ENCODE measurements at regions not wholly inside any gene's neighbourhood (a gene's known extent, or its start where the extent isn't known, plus 50 kb on each side); places are given as distances from the start of the nearest gene placed in this dataset.

DNA sequence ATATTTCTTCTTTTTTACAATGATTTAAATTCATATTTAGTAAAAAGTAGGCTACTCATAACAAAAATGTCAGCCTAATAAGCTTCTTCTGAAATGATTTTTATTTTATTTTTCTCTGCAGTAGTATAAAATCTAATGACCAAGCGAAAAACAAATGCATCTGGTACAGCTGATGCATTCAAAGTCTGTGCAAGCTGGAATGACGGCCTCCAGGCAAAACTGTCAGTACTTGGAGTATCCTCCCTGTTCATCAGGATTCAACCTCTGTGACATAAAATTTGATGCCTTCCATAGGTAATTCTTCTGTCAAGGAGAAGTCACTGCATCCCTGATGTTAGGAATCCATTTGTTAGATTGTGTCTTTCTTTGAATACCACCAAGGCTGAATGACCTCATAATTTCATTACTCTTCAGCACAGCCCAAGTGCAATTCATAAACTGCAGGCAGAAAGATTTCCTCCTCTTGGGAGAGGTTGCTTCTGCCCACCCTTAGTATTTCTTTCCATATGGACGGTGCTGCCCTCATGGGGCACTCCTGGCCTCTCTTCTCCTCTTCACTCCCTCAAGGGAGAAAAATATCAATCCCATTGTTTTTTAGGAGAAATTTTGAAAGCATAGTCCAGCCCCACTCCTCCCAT is 146.4 kb upstream of the STXBP5 start:
- H3K4me3 Mint-ChIP-seq (ENCODE audit: unreplicated experiment) = no peak overlapping the region
- Histone ChIP-seq H3K36me3 (ENCODE audit: insufficient read depth, low read length) (no peaks in the 10 kb centered on the region), H3K4me2 (ENCODE audit: low read length) (no peak overlapping the region), H3K4me1 (ENCODE audit: insufficient read depth, low read length) (no peaks in the 10 kb centered on the region), H3K9me3 (ENCODE audit: insufficient read depth, low read depth, low read length) (no peaks in the 10 kb centered on the region), H4K20me1 (ENCODE audit: insufficient read depth, low read length) (no peaks in the 10 kb centered on the region), H3K27me3 (ENCODE audit: insufficient read depth, low read length) (no peaks in the 10 kb centered on the region), H3K9ac (ENCODE audit: low read length) (no peak overlapping the region), H3K4me3 (ENCODE audit: insufficient read depth, low read depth, low read length) (no peak overlapping the region), H2AFZ (ENCODE audit: low read depth, low read length) (no peak overlapping the region), H3K27ac (ENCODE audit: low read depth, low read length) (no peak overlapping the region), H3K79me2 (ENCODE audit: insufficient read depth, low read length) (no peaks in the 10 kb centered on the region)
- no peaks in the 10 kb centered on the region for H3K36me3 Mint-ChIP-seq (ENCODE audit: low read depth, unreplicated experiment)
- TF ChIP-seq, protein P1, sequence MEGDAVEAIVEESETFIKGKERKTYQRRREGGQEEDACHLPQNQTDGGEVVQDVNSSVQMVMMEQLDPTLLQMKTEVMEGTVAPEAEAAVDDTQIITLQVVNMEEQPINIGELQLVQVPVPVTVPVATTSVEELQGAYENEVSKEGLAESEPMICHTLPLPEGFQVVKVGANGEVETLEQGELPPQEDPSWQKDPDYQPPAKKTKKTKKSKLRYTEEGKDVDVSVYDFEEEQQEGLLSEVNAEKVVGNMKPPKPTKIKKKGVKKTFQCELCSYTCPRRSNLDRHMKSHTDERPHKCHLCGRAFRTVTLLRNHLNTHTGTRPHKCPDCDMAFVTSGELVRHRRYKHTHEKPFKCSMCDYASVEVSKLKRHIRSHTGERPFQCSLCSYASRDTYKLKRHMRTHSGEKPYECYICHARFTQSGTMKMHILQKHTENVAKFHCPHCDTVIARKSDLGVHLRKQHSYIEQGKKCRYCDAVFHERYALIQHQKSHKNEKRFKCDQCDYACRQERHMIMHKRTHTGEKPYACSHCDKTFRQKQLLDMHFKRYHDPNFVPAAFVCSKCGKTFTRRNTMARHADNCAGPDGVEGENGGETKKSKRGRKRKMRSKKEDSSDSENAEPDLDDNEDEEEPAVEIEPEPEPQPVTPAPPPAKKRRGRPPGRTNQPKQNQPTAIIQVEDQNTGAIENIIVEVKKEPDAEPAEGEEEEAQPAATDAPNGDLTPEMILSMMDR (IDR thresholded peaks at IDR 0.05; ENCODE audit: insufficient read depth, low read depth, low read length) = no peak
- TF ChIP-seq EZH2 (IDR thresholded peaks at IDR 0.05; ENCODE audit: insufficient read depth, low read length) = no peak
- H3K4me1 Mint-ChIP-seq (ENCODE audit: low read depth, unreplicated experiment) = no peaks in the 10 kb centered on the region
- FAIRE-seq (no peak), DNase-seq (ENCODE audit: low read depth) (no peak)
- no peaks in the 10 kb centered on the region for H3K27me3 Mint-ChIP-seq (ENCODE audit: low read depth, unreplicated experiment)
- no peaks in the 10 kb centered on the region for H3K9me3 Mint-ChIP-seq (ENCODE audit: unreplicated experiment)
- no peak overlapping the region for H3K27ac Mint-ChIP-seq (ENCODE audit: unreplicated experiment)

DNA sequence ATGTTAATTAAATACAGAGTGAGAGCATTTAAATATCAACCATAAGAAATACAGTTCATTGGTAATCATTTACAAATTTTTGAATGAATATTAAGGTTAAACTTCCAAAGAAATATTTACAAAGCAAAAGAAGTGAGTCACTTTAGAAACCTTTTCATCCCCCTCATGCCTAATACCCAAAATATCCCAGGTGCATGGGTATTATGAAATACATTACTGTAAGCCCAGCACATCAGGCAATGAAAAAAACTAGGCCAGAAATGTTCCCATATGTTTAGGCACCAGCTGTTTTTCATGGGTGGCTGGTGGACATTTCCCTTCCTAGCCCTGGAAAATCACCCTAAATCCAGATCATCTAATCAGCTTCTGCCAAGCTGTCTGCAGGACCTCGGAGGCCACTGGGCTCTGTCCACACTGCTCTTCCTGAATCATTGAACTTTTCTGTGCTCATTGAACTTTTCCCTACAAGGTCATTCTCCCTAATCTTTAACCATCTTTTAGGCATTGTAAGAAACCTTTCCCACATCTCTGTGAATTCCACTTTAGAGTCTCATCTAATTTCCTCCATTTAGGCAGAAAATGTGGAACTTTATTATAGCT is 145.3 kb upstream of the STXBP5 start:
- H3K4me1 Mint-ChIP-seq (ENCODE audit: low read depth, unreplicated experiment) = peaks cover 4% of the 10 kb centered on the region
- no peak for TF ChIP-seq EZH2 (IDR thresholded peaks at IDR 0.05; ENCODE audit: insufficient read depth, low read length)
- TF ChIP-seq, protein P1 (IDR thresholded peaks at IDR 0.05; ENCODE audit: insufficient read depth, low read depth, low read length) = no peak
- H3K27ac Mint-ChIP-seq (ENCODE audit: unreplicated experiment) = no peak overlapping the region
- Histone ChIP-seq H3K9ac (ENCODE audit: low read length) (no peak overlapping the region), H3K4me3 (ENCODE audit: insufficient read depth, low read depth, low read length) (no peak overlapping the region), H3K9me3 (ENCODE audit: insufficient read depth, low read depth, low read length) (no peaks in the 10 kb centered on the region), H4K20me1 (ENCODE audit: insufficient read depth, low read length) (no peaks in the 10 kb centered on the region), H3K36me3 (ENCODE audit: insufficient read depth, low read length) (no peaks in the 10 kb centered on the region), H3K27ac (ENCODE audit: low read depth, low read length) (no peak overlapping the region), H3K4me1 (ENCODE audit: insufficient read depth, low read length) (peaks cover 8% of the 10 kb centered on the region), H2AFZ (ENCODE audit: low read depth, low read length) (no peak overlapping the region), H3K27me3 (ENCODE audit: insufficient read depth, low read length) (no peaks in the 10 kb centered on the region), H3K4me2 (ENCODE audit: low read length) (no peak overlapping the region), H3K79me2 (ENCODE audit: insufficient read depth, low read length) (no peaks in the 10 kb centered on the region)
- no peak overlapping the region for H3K4me3 Mint-ChIP-seq (ENCODE audit: unreplicated experiment)
- DNase-seq (ENCODE audit: low read depth) = no peak
- no peaks in the 10 kb centered on the region for H3K9me3 Mint-ChIP-seq (ENCODE audit: unreplicated experiment)
- no peaks in the 10 kb centered on the region for H3K36me3 Mint-ChIP-seq (ENCODE audit: low read depth, unreplicated experiment)
- FAIRE-seq = no peak
- no peaks in the 10 kb centered on the region for H3K27me3 Mint-ChIP-seq (ENCODE audit: low read depth, unreplicated experiment)

DNA sequence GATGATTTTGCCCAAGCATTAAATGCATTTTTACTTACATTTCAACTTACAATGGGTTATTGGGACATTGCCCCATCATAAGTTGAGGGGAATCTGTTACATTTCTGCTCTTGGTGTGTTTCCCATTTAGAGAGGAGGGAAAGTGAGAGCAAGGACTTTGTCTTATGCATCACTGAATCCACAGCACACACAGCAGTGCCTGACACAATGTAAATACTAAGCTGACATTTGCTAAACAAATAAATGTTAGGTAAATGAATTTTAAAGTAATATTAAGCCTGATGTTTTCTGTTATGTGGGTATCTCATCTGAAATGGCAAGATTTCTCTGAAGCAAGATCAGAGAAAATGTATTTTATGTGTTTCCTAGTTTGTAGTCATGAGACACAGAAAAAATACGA is 143.6 kb upstream of the STXBP5 start:
- no peak overlapping the region for H3K4me2 ChIP-seq (ENCODE audit: low read length)
- no peak overlapping the region for H3K4me3 Mint-ChIP-seq (ENCODE audit: unreplicated experiment)

More for the DNA sequence above, 143.6 kb upstream of the STXBP5 start:
- H3K9me3 ChIP-seq (ENCODE audit: insufficient read depth, low read depth, low read length) = no peaks in the 10 kb centered on the region
- TF ChIP-seq EZH2 (IDR thresholded peaks at IDR 0.05; ENCODE audit: insufficient read depth, low read length) = no peak
- TF ChIP-seq, protein P1 (IDR thresholded peaks at IDR 0.05; ENCODE audit: insufficient read depth, low read depth, low read length) = no peak
- H3K79me2 ChIP-seq (ENCODE audit: insufficient read depth, low read length) = no peaks in the 10 kb centered on the region
- Mint-ChIP-seq H3K4me1 (ENCODE audit: low read depth, unreplicated experiment) (peaks cover 6% of the 10 kb centered on the region), H3K27me3 (ENCODE audit: low read depth, unreplicated experiment) (no peaks in the 10 kb centered on the region), H3K27ac (ENCODE audit: unreplicated experiment) (no peak overlapping the region), H3K36me3 (ENCODE audit: low read depth, unreplicated experiment) (no peaks in the 10 kb centered on the region), H3K9me3 (ENCODE audit: unreplicated experiment) (no peaks in the 10 kb centered on the region)
- H3K27ac ChIP-seq (ENCODE audit: low read depth, low read length) = no peak overlapping the region
- H2AFZ ChIP-seq (ENCODE audit: low read depth, low read length) = no peak overlapping the region
- no peaks in the 10 kb centered on the region for H4K20me1 ChIP-seq (ENCODE audit: insufficient read depth, low read length)
- FAIRE-seq (no peak), DNase-seq (ENCODE audit: low read depth) (no peak)
- H3K4me1 ChIP-seq (ENCODE audit: insufficient read depth, low read length) = peaks cover 10% of the 10 kb centered on the region
- H3K9ac ChIP-seq (ENCODE audit: low read length) = no peak overlapping the region
- no peaks in the 10 kb centered on the region for H3K27me3 ChIP-seq (ENCODE audit: insufficient read depth, low read length)
- no peak overlapping the region for H3K4me3 ChIP-seq (ENCODE audit: insufficient read depth, low read depth, low read length)
- no peaks in the 10 kb centered on the region for H3K36me3 ChIP-seq (ENCODE audit: insufficient read depth, low read length)
